Keratinocyte (primary cell): ENCODE measurements at regions not wholly inside any gene's neighbourhood (a gene's known extent, or its start where the extent isn't known, plus 50 kb on each side); places are given as distances from the start of the nearest gene placed in this dataset.

ENCODE experiments used
- CTCF ChIP-seq, 3 experiments: IDR thresholded peaks in 1 of 3; conservative IDR thresholded peaks in 1 of 3; optimal IDR thresholded peaks in 1 of 3; 2 replicates in 2 of 3; 3 replicates in 1 of 3; pipeline versions ENCODE3 to v1.5.1; 2011; ENCODE audit warnings: low read length in 3 of 3, mild to moderate bottlenecking in 3 of 3, moderate library complexity in 2 of 3, control low read depth in 1 of 3, inconsistent platforms in 1 of 3; ENCODE audit not compliant: insufficient read depth in 2 of 3; ENCODE audit errors: extremely low read depth in 1 of 3
- EZH2 ChIP-seq: IDR thresholded peaks from one replicate; pipeline ENCODE4 v1.6.1; 2012; ENCODE audit warnings: inconsistent platforms, mild to moderate bottlenecking, low read length, moderate library complexity

GRCh38 chr7:54332301-54332700 lies 209.9 kb upstream of the VSTM2A start:
- TF ChIP-seq CTCF (optimal IDR thresholded peaks at IDR 0.05 in 1 of 3, IDR thresholded peaks at IDR 0.05 in 1 of 3, conservative IDR thresholded peaks at IDR 0.05 in 1 of 3; ENCODE audit: extremely low read depth in 1 of 3, insufficient read depth in 2 of 3, low read length in 3 of 3) (no peak), EZH2 (no peak)
